ENCODE measurements at regions not wholly inside any gene's neighbourhood (a gene's known extent, or its start where the extent isn't known, plus 50 kb on each side); places are given as distances from the start of the nearest gene placed in this dataset.

- DNase-seq (ENCODE audit: low spot score): no peak
Measured at GRCh38 chr2:216286616-216287231, 85.6 kb downstream of the MARCHF4 start.

DNA sequence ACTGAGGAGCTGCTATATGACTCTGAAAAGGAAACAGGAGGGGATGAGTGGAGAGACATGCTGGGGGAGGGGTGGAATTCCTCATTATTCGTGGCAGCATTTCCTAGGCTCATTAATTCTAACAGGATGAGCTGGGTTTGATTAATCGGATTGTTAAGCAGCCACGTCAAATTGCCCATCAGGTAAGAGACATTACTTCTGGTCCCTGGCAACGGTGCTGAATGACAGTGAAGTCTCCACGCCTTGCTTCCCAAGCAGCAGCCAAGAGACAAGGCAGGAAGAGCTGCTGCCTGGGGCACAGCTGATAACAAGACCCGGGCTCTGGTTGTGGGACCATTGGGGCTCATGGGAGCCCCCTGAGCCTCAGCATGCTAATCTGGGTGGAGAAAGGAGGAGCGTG, 86.6 kb downstream of the MARCHF4 start:
- DNase-seq (ENCODE audit: low spot score): no peak

DNA sequence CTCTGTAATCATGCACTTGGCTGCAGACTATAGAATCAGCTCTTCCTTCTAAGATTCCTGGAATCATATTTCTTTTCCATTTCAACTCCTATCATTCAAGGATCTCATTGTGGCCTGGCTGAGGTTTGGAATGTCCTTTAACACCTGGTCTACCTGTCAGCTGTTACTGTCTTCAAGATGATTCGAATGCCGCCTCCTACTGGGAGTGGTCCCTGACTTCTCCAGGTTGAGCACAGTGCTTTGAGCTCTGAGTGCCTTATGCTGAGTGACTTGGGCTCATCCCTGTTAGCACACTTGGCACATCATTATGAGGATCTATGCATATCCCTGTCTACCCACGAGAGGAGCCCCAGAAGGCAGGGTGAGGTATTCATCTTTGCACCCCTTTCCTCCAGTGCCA, 87.6 kb downstream of the MARCHF4 start:
- DNase-seq (ENCODE audit: low spot score): no peak

DNA sequence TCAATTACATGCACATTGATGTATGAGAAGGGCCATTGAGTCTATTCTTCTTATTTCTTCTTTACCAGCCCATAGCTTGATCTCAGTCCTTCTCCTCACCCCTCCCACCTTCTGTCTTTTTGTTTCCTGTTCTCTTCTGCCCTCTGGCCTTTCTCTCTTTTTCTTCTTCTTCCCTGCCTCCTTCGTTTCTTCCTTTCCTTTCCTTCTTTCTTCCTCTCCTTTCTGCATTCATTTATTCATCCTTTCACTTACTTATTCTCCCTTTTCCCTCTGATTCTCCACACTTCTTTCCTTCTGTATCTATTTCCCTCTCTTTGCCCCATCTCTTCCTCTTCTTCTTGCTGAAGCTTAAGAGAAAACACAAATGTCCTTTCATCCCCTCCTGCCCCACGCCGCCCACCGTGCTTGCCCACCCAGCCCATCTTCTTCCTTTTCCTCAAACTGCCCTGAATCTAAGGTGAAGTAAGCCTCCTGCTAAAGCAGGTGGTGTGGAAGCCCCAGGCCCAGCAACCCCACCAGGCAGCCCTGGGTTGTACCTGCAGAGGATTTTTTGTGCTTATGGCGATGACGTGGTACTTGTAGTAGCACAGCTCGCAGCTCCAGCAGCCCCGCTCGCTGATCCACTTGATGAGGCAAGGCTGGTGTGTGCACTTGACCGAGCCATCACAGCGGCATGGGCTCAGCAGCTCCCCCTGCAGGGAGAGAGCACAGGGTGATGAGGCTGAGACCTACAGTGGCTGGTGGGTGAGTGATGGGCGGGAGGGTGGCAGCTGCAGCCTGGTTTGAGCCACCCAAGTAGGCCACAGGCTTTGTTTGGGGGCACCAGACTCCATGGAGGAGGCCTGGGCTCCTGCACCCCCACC, 89.0 kb downstream of the MARCHF4 start:
- peak; percentile 29 for DNase-seq (ENCODE audit: low spot score)

GRCh38 chr2:216281876-216282275, 90.4 kb downstream of the MARCHF4 start:
- DNase-seq (ENCODE audit: low spot score): no peak

- DNase-seq (ENCODE audit: low spot score): no peak
Measured at GRCh38 chr2:216281316-216281715, 91.0 kb downstream of the MARCHF4 start.

- no peak for DNase-seq (ENCODE audit: low spot score)
Measured at GRCh38 chr2:216279459-216279858, 92.8 kb downstream of the MARCHF4 start.

- no peak for DNase-seq (ENCODE audit: low spot score)
Measured at GRCh38 chr2:216279031-216279430, 93.3 kb downstream of the MARCHF4 start.

DNA sequence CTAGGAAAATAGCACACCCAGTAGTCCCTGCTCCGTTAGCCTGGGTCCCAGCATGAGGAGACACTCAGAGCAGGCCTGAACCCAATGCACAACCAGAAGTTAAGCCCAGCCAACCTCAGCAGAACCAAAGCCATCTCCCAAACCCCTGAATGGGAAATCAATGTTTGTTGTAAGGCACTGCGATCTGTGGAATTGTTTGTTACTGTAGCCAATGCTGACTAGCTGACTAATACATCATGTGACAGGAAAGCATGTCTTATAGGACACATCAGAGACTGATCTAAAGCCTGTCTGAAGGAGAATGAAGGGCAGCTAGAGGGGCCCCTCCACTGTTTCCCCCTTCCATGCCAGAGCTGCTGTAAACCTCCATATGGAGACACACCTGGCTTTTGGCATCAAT, 96.4 kb downstream of the MARCHF4 start:
- DNase-seq (ENCODE audit: low spot score): no peak

DNA sequence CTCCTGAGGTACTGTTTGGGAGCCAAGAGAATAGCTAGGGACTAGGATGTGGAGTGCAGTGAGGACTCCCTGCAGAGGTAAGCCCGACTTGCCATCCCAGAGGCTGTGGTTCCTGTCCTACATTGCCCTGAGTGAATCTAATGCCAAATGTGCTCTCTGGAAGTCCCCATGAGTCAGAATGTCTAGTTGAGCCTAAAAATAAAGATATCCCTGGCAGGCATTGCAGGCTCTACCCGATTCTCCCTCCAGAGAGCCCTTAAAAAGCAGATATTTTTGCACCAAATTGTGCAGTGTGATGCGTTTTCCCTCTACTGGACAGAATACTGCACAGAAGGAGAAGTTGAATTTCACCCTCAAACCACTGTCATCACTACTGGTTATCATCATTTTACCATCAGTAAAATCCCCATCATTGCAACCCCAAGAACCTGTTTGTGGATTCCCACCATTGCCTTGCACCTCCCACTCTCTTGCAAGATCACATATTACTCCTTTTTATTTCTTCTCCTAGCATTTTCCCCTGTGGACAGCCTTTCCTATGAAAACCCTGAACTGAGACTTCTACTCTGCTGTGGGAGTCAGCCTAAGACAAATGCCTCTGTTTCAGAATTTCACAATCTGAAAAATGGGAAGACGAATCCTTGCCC, 98.0 kb downstream of the MARCHF4 start:
- no peak for DNase-seq (ENCODE audit: low spot score)

DNA sequence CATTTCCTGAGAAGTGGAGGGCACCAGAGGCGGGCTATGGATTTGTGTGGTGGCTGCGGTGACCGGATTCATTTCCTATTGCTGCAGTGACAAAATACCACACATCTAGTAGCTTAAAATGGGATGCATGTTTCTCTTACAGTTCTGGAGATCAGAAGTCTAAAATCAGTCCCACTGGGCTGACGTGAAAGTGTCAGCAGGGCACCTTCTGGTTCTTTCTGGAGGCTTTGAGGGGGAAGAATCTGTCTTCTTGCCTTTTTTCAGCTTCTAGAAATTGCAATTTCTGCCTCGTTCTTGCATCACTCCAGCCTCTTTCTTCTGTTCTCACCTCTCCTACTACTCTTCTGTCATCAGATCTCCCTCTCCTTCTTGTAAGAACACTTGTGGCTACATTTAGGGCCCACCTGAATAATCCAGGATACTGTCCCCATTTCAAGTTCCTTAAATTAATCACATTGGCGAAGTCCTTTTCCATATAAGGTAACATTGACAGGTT, 111.2 kb downstream of the MARCHF4 start:
- no peak for DNase-seq (ENCODE audit: low spot score)

- DNase-seq (ENCODE audit: low spot score): no peak
Measured at GRCh38 chr2:216260629-216261028, 111.7 kb downstream of the MARCHF4 start.

GRCh38 chr2:216259081-216259480, 113.2 kb downstream of the MARCHF4 start:
- no peak for DNase-seq (ENCODE audit: low spot score)

DNA sequence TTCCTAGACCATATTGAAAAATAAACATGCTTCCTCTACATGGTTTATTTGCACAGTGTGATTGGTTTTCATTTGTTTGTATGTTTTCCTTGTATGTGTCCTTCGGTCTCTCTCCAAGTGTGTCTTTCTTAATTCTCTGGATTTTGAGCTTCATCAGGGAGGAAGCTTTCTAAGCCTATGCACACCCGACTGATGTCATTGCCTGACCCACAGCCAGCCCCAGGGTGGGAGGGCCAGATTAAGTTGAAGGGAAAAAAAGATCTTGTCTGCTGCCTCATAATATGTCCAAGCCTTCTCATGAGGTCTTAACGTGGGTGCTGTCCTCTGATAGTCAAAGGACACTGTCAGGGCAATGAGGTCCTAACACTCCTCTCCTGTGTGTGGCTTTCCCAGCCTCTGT, 115.2 kb downstream of the MARCHF4 start:
- no peak for DNase-seq (ENCODE audit: low spot score)
